SK-N-MC (cell line): ENCODE measurements at regions not wholly inside any gene's neighbourhood (a gene's known extent, or its start where the extent isn't known, plus 50 kb on each side); places are given as distances from the start of the nearest gene placed in this dataset.

Source experiments
- EZH2 ChIP-seq: fragments of 200-600 bp; sonication (generic); IDR thresholded peaks from one replicate; pipeline ENCODE4 v1.6.1; 2017; ENCODE audit warnings: antibody characterized with exemption
- POLR2AphosphoS5 ChIP-seq: IDR thresholded peaks from 2 replicates; pipeline ENCODE4 v1.6.1; 2012; ENCODE audit warnings: mild to moderate bottlenecking, low read depth, low read length, borderline replicate concordance

DNA sequence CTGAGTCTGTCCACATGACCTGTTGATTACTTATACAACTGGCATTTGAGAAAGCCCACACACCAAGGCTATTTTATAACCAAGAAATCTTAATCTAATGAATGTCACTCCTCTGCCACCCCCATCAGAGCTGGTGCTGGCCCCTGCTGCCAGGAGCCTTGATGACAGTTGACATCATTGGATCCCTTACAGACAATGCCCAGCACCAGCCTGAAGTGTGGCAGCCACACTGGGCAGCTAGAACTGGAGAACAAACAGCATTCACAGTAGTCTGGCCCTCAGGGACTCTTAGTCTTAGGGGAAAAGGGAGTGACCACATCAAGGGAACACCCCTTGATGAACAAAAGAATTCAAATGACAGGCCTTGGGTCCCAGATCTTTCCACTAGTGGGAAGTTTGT, 840.6 kb downstream of the EPHA3 start:
- TF ChIP-seq EZH2: no peak
- no peak for TF ChIP-seq POLR2AphosphoS5
